ENCODE measurements at regions not wholly inside any gene's neighbourhood (a gene's known extent, or its start where the extent isn't known, plus 50 kb on each side); places are given as distances from the start of the nearest gene placed in this dataset.

DNA sequence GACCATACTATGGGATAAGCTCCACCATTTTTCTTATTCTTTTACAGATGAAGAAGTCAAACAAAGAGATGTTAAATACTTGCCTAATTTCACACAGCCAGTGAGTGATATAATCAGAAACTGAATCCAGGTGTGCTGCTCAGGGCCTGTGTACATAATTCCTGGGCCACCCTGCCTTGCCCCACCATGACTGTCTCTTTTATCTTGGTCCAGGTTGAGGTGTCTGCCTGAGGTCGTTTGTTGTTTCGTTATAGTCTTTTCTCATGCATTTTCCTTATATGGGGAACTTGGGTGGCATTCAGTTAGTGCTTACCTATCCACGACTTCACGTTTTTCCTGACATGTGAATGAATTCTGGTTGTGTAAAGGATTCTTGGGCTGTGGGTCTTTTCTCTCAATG, 277.6 kb downstream of the COL12A1 start:
- no peak overlapping the region for H3K4me3 ChIP-seq (ENCODE audit: low read depth, low read length)
- in situ Hi-C loops (cut with HindIII; ENCODE audit: low sequenced_read_pairs), result no loop called here
- no peak for DNase-seq (ENCODE audit: low read depth)
- TF ChIP-seq, protein P1, sequence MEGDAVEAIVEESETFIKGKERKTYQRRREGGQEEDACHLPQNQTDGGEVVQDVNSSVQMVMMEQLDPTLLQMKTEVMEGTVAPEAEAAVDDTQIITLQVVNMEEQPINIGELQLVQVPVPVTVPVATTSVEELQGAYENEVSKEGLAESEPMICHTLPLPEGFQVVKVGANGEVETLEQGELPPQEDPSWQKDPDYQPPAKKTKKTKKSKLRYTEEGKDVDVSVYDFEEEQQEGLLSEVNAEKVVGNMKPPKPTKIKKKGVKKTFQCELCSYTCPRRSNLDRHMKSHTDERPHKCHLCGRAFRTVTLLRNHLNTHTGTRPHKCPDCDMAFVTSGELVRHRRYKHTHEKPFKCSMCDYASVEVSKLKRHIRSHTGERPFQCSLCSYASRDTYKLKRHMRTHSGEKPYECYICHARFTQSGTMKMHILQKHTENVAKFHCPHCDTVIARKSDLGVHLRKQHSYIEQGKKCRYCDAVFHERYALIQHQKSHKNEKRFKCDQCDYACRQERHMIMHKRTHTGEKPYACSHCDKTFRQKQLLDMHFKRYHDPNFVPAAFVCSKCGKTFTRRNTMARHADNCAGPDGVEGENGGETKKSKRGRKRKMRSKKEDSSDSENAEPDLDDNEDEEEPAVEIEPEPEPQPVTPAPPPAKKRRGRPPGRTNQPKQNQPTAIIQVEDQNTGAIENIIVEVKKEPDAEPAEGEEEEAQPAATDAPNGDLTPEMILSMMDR (IDR thresholded peaks at IDR 0.05; ENCODE audit: low read depth, low read length, missing control alignments), result no peak

- in situ Hi-C loops (cut with HindIII; ENCODE audit: low sequenced_read_pairs), result no loop called here
- DNase-seq (ENCODE audit: low read depth), result no peak
- H3K4me3 ChIP-seq (ENCODE audit: low read depth, low read length), result no peak overlapping the region
- TF ChIP-seq, protein P1 (IDR thresholded peaks at IDR 0.05; ENCODE audit: low read depth, low read length, missing control alignments), result no peak
These were observed 278.6 kb downstream of the COL12A1 start for GRCh38 chr6:74927299-74927698.

DNA sequence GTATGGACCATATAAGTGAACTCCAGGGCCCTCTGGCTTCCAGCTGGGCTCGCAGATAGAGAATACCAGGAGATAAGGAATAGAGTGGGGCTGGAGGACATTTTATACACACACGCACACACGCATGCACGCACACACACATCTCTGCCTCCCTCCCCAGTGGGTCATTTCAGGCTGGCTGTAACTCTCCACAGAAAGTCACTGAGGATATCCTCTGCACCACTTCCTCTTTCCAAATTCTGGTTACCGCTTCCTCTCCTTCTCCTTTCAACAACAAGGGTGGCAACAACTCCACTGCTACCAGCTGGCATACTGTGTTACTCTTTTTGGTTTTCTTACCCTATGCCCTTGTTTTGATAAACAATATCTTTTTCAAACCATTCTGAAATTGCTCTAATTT, 280.2 kb downstream of the COL12A1 start:
- in situ Hi-C loops (cut with HindIII; ENCODE audit: low sequenced_read_pairs), result no loop called here
- H3K4me3 ChIP-seq (ENCODE audit: low read depth, low read length), result no peak overlapping the region
- TF ChIP-seq, protein P1 (IDR thresholded peaks at IDR 0.05; ENCODE audit: low read depth, low read length, missing control alignments), result no peak
- DNase-seq (ENCODE audit: low read depth), result no peak

GRCh38 chr6:74914888-74915287, 291.0 kb downstream of the COL12A1 start:
- no peak overlapping the region for H3K4me3 ChIP-seq (ENCODE audit: low read depth, low read length)
- TF ChIP-seq, protein P1 (IDR thresholded peaks at IDR 0.05; ENCODE audit: low read depth, low read length, missing control alignments), result no peak
- in situ Hi-C loops (cut with HindIII; ENCODE audit: low sequenced_read_pairs), result no loop called here
- DNase-seq (ENCODE audit: low read depth), result no peak

GRCh38 chr6:74912234-74912633, 293.6 kb downstream of the COL12A1 start:
- in situ Hi-C loops (cut with HindIII; ENCODE audit: low sequenced_read_pairs), result no loop called here
- DNase-seq (ENCODE audit: low read depth), result no peak
- TF ChIP-seq, protein P1 (IDR thresholded peaks at IDR 0.05; ENCODE audit: low read depth, low read length, missing control alignments), result no peak
- no peak overlapping the region for H3K4me3 ChIP-seq (ENCODE audit: low read depth, low read length)

GRCh38 chr6:74902846-74903245, 303.0 kb downstream of the COL12A1 start:
- DNase-seq (ENCODE audit: low read depth), result no peak
- TF ChIP-seq, protein P1 (IDR thresholded peaks at IDR 0.05; ENCODE audit: low read depth, low read length, missing control alignments), result no peak
- no peak overlapping the region for H3K4me3 ChIP-seq (ENCODE audit: low read depth, low read length)
- in situ Hi-C loops (cut with HindIII; ENCODE audit: low sequenced_read_pairs), result no loop called here

GRCh38 chr6:74902089-74902488, 303.8 kb downstream of the COL12A1 start:
- in situ Hi-C loops (cut with HindIII; ENCODE audit: low sequenced_read_pairs), result no loop called here
- TF ChIP-seq, protein P1 (IDR thresholded peaks at IDR 0.05; ENCODE audit: low read depth, low read length, missing control alignments), result no peak

More at GRCh38 chr6:74902089-74902488, 303.8 kb downstream of the COL12A1 start:
- no peak for DNase-seq (ENCODE audit: low read depth)
- no peak overlapping the region for H3K4me3 ChIP-seq (ENCODE audit: low read depth, low read length)
